GM12891 (cell line): ENCODE measurements at regions not wholly inside any gene's neighbourhood (a gene's known extent, or its start where the extent isn't known, plus 50 kb on each side); places are given as distances from the start of the nearest gene placed in this dataset.

ENCODE experiments used
- POLR2A ChIP-seq: IDR thresholded peaks from 2 replicates; pipeline ENCODE4 v1.6.1; 2011; ENCODE audit warnings: low read depth, low read length, control low read depth
- POLR2AphosphoS5 ChIP-seq: IDR thresholded peaks from 2 replicates; pipeline ENCODE4 v1.6.1; 2011; ENCODE audit warnings: low read depth, low read length, control low read depth

DNA sequence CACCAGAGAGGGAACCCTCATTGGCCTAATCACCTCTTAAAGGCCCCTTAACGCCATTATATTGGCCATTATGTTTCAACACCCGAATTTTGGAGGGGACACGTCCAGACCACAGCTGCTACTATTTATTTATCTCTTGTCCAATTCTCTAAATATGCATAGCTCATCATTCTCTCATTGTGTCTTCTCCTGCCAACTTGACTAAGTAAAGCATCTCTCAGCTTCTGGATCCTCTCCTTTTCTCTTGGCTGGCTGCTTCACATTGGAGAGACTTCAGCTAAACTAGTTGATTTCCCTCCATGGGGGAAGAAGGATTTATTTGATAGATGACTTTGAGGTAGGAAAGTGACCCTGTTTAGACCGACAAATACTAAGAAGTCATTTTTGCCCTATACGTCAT lies 120.4 kb upstream of the KRR1 start:
- TF ChIP-seq POLR2A = no peak
- no peak for TF ChIP-seq POLR2AphosphoS5
